A172 (cell line): ENCODE measurements at regions not wholly inside any gene's neighbourhood (a gene's known extent, or its start where the extent isn't known, plus 50 kb on each side); places are given as distances from the start of the nearest gene placed in this dataset.

Experiments
- DNase-seq: peaks from one replicate; pipeline ENCODE4 v3.0.0-alpha.2; 2015; ENCODE audit warnings: low spot score

DNA sequence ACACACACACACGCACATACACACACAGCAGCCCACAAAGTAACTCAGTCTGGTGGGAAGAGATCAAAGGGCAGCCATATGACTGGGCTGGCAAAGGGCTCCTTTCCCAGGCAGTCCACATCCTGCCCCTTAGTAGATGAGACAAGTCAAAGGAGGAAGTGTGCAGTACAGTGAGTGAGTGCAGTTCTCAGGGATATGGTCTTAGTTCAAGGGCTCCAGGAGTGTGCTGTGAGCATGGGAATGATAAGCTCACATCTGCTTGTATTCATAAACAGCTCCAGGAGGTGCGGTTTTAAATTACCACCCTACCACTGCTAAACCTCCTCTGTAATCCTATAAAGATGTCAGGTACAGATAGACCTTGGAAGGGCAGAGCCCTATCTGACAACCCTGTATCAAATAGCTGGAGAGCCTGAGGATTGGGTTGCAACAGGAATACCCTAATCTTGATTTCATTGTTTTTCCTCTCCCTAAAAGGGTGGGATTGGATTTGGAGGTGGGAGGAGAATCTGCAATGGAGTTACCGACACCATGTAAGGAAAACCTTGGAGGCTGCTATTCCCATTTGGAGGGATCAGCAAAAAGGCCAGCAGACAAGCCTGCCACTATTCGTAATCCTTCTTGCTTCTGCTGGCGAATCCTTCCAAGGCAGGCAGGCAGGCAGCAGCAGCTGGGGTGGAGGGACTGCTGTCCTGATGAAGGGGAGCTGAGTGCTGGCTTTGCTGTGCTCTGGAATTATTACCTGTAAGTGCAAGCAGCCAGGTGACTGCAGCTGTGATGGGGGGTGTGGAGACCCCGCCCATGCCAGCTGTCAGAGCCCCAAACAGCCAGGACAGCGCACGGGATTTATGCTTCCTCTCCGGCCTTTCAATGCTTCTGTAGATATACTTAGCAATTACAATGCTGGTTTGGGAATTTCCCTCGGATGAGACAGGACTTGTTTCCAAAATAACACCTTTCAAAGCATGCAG lies 342.7 kb downstream of the PRL start:
- peak; percentile 50 for DNase-seq

DNA sequence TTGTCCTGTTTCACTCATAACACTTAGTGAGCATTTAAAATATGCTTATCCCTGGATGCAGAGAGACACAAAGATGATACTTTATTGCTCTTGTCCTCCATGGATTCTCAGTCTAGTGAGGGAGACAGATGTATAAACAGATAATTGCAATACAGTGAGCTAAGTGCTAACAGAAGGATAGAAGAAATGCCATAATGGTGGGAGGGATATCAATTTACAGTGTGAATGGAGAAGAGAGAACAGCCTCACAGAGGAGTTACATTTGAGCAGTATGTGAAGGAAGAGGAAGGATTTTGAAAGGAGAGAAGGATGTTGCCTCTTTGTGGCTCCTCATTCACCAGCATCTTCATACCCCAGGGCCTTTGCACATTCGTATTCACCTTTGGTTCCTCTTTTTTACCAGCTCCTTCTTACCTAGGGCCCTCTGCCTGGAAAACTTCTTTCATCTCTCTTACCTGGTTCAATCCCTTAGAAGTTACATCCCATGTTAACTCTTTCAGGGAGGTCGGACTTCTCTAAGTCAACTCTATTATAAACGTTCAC lies 341.7 kb downstream of the PRL start:
- no peak for DNase-seq

GRCh38 chr6:21955951-21956350 lies 340.9 kb downstream of the PRL start:
- DNase-seq, result no peak

GRCh38 chr6:21958428-21958827 lies 338.4 kb downstream of the PRL start:
- no peak for DNase-seq

- DNase-seq, result no peak
Measured at GRCh38 chr6:21961226-21961625, 335.6 kb downstream of the PRL start.

DNA sequence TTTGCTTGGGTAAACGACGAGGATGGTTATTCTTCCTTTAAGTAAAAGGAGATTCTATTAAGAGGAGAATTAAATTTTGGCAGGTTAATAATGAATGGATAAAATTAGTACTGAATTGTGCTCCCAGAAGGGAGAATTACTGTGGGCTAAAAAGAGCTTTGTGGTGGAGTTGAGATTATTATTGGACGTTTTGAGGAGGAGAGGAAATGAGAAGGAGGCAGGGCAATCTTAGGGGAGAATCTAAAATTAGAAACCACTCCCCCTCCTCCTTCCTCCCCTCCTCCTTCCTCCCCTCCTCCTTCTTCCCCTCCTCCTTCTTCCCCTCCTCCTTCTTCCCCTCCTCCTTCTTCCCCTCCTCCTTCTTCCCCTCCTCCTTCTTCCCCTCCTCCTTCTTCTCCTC lies 331.8 kb downstream of the PRL start:
- no peak for DNase-seq

DNA sequence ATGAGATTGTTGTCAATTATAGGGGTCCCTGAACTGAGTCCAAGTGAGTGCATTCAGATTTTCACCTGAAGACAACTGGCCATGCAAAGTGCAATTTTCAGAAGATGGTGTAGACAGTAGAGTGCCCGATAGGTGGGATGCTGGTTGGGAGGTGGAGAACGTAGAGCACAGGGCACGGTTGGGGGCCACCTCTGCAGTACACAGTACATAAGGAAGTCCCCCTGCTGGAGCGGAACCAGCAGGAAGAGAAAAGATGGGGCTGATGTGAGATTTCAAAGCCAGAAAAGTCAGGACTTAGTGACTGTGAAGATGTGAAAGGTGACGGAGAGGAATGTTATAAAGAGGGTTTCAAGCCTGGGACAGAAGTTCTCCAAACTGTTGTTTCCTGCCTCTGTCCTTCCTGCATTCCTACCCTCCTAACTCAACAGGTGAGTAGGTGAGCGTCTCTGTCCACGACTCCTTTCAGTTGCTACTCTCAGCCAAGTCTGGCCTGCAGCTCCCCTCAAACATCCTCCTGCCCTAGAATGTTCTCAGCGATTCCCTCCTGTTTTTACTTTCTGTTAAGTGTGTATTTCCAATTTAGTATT lies 330.8 kb downstream of the PRL start:
- DNase-seq, result no peak

DNA sequence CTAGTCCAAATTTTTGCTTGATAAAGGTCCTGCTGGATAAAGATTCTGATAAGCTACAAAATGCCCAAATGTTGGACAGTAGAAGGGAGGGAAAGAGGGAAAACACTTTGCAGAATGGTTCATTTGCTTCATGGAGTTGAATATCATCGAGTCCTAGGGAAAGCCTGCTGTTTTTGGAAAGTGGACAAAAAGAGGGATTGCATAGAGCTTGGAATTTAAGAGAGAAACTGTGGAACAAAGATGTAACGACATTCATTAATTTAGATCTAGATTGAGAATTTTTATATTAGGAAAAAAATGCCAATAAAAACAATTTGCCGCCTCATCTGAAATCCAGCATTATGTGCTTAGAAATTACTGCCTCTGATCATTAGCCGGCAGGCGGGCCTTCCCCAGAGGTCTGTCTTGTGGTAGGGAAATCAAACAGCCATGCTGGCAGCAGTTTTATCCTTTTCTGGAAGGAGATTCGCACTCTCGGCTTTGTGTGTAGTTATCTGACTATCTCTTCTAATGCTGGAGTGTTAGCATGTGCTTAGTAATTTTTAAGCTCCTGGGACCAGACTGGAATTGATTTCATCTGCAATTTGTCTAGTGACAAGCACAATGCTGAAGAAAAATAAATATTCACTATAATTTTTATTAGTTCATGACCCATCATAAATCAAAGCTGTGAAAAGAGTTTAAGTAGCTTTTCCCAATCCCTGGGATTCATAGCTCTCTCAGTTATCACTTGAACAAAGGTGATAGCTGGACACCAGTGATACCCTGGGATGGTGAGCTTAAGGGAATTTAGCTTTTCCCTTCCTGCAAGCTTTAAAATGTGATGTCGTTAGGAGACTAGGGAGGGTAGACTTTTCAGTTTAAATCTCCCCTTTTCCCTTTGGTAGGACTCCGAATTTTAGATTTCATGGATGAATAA lies 329.5 kb downstream of the PRL start:
- DNase-seq, result no peak

- no peak for DNase-seq
Measured at GRCh38 chr6:21968411-21968810, 328.4 kb downstream of the PRL start.

GRCh38 chr6:21969192-21969591 lies 327.6 kb downstream of the PRL start:
- DNase-seq, result no peak

- DNase-seq, result no peak
Measured at GRCh38 chr6:21970569-21971300, 326.1 kb downstream of the PRL start.

- DNase-seq, result no peak
Measured at GRCh38 chr6:21971541-21971940, 325.3 kb downstream of the PRL start.

GRCh38 chr6:21972516-21972915 lies 324.3 kb downstream of the PRL start:
- DNase-seq, result no peak

GRCh38 chr6:21977346-21977745 lies 319.5 kb downstream of the PRL start:
- no peak for DNase-seq

DNA sequence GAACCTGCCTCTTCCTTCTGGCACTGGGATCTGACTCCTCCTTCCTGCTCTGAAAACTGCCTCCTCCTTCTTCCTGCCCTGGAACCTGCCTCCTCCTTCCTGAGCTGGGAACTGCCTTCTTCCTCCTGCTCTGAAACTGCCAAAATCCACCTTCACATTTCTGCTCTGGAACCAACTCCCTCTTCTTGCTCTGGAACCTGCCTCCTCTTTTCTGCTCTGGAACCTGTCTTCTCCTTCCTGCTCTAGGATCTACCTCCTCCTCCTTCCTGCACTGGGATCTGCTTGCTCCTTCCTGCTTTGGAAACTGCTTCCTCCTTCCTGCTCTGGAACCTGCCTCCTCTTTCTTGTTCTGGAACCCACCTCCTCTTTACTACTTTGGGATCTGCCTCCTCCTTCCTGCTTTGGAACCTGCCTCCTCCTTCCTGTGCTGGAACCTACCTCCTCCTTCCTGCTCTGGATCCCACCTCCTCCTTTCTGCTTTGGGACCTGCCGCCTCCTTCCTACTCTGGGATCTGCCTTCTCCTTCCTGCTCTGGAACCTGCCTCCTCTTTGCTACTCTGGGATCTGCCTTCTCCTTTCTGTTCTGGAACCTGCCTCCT lies 315.5 kb downstream of the PRL start:
- DNase-seq, result no peak

DNA sequence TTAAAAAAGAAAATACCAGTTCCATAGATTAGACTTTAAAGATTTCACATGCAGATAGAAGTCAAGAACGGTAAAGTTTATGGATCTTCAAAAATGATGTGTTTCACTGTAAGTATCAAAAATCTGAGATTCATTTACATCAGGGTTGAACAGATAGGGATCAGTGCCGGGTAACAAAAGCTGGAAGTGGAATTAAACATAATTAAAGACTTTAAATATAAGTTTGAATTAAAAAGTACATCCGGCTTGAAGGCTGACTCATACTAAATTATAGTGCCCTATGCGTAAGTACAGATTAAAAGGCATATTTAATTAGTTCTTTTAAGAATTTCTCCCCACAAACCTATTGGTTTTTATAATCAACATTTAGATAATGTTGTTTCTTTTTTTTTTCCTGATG lies 312.7 kb downstream of the PRL start:
- DNase-seq, result no peak

DNA sequence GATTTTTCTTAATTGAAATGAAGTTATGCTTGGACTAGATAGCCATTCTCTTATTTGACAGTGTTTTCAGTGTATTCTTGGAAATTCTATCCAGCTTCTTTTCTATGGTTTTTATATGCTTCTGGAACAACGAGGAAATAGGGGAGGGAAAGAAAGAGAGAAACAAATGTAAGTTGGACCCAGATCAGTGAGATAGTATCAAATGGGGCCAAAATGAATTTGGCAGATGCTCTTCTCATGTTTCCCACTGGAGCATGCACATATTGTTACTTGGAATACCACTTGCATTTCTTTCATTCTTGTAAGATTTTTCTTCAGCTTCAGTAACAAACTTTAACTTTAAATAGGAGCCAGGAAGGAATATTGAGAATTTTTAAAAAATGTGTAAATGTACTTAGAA lies 312.3 kb downstream of the PRL start:
- DNase-seq, result no peak

GRCh38 chr6:21985904-21986303 lies 310.9 kb downstream of the PRL start:
- no peak for DNase-seq

DNA sequence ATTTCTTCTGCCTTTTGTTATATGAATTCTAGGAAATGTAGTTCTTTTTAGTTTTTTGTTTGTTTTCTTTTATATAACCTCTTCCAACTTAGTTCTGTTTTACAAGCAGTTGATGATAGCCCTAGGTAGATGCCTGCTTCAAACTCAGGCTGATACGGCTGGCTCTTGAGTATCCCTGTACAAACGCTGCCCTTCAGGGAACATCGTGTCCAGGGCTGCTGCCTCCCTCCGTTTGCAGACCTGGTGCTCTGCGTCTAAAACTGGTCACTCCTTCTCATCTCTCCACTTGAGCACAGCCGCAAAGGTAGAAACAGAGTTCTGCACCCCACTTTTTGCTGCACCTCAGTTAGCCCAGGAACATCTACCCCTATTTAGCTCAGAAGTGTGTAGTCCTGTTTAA lies 310.1 kb downstream of the PRL start:
- DNase-seq, result no peak

DNA sequence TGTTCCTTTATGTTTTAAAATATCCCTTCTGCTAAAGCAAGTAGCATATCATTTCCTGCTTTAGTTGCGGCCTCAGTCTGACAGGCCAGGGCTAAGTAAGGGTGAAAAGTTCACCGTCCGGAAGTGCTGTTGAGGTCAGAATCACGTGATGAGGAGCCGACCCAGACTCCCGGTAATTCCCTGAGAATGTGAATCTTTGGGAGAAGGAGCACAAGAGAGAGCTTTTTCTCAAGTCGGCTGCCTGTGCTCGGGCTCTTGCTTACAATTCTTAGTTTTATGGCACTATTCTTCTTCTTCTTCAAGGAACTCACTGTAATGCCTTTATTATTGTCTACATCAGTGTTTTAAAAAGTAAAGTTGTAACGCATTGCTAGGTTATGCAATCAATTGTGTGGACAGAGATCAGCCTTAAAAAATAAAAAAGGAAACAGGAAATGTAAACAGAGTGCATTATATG lies 309.3 kb downstream of the PRL start:
- peak; percentile 93 for DNase-seq

GRCh38 chr6:21990577-21990976 lies 306.3 kb downstream of the PRL start:
- no peak for DNase-seq
